ENCODE measurements at regions not wholly inside any gene's neighbourhood (a gene's known extent, or its start where the extent isn't known, plus 50 kb on each side); places are given as distances from the start of the nearest gene placed in this dataset.

GRCh38 chr13:34502621-34503020 is 439.4 kb upstream of the NBEA start:
- TF ChIP-seq CTCF (IDR thresholded peaks at IDR 0.05; ENCODE audit: low read depth, low read length) (no peak), POLR2A (IDR thresholded peaks at IDR 0.05; ENCODE audit: extremely low read depth, insufficient read length) (no peak)
